OCI-LY3 (cell line): ENCODE measurements at regions not wholly inside any gene's neighbourhood (a gene's known extent, or its start where the extent isn't known, plus 50 kb on each side); places are given as distances from the start of the nearest gene placed in this dataset.

Experiments
- EZH2phosphoT487 ChIP-seq: fragments of 200-600 bp; shearing (Covaris generic); IDR thresholded peaks from 2 replicates; pipeline ENCODE4 v1.6.1; 2018; ENCODE audit warnings: antibody characterized with exemption, mixed run types, low read depth
- TF ChIP-seq, protein P1 (sequence below): fragments of 200-600, 300-600 bp; sonication (generic); IDR thresholded peaks from 2 replicates; pipeline ENCODE4 v1.5.1; 2014; ENCODE audit warnings: antibody characterized with exemption, low read length, low read depth

GRCh38 chr3:59277201-59277600, 227.4 kb upstream of the CFAP20DC start:
- TF ChIP-seq, protein P1, sequence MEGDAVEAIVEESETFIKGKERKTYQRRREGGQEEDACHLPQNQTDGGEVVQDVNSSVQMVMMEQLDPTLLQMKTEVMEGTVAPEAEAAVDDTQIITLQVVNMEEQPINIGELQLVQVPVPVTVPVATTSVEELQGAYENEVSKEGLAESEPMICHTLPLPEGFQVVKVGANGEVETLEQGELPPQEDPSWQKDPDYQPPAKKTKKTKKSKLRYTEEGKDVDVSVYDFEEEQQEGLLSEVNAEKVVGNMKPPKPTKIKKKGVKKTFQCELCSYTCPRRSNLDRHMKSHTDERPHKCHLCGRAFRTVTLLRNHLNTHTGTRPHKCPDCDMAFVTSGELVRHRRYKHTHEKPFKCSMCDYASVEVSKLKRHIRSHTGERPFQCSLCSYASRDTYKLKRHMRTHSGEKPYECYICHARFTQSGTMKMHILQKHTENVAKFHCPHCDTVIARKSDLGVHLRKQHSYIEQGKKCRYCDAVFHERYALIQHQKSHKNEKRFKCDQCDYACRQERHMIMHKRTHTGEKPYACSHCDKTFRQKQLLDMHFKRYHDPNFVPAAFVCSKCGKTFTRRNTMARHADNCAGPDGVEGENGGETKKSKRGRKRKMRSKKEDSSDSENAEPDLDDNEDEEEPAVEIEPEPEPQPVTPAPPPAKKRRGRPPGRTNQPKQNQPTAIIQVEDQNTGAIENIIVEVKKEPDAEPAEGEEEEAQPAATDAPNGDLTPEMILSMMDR: no peak
- TF ChIP-seq EZH2phosphoT487: no peak
